Suprapubic skin (tissue), 4 donors: ENCODE measurements at regions not wholly inside any gene's neighbourhood (a gene's known extent, or its start where the extent isn't known, plus 50 kb on each side); places are given as distances from the start of the nearest gene placed in this dataset.

Experiments
- DNase-seq, 2 donors: peaks; one replicate each; pipeline ENCODE4 v3.0.0-alpha.2; 2019; ENCODE audit warnings: low spot score in 2 of 2
- H3K27ac ChIP-seq: fragments of 200-600 bp; sonication (generic); one replicate; pipeline ENCODE4 v1.5.1; 2019
- H3K27me3 ChIP-seq: fragments of 200-600 bp; sonication (generic); one replicate; pipeline ENCODE4 v1.5.1; 2019
- H3K36me3 ChIP-seq: fragments of 200-600 bp; sonication (generic); one replicate; pipeline ENCODE4 v1.5.1; 2019
- H3K4me1 ChIP-seq: fragments of 200-600 bp; sonication (generic); one replicate; pipeline ENCODE4 v1.5.1; 2019
- H3K4me3 ChIP-seq: fragments of 200-600 bp; sonication (generic); one replicate; pipeline ENCODE4 v1.5.1; 2019; ENCODE audit warnings: mild to moderate bottlenecking
- H3K9me3 ChIP-seq: fragments of 200-600 bp; sonication (generic); one replicate; pipeline ENCODE4 v1.5.1; 2019
- CTCF ChIP-seq, 2 donors: fragments of 200-600 bp in 1 of 2; fragments of 450-650 bp in 1 of 2; sonication (generic) in 1 of 2; IDR thresholded peaks; one replicate each; pipeline ENCODE4 v1.5.1; 2016 to 2019; ENCODE audit warnings: antibody characterized with exemption in 2 of 2, mild to moderate bottlenecking in 1 of 2, moderate library complexity in 1 of 2
- EP300 ChIP-seq: sonication (generic); formaldehyde crosslinking; IDR thresholded peaks from one replicate; pipeline ENCODE4 v1.6.1; 2017; ENCODE audit warnings: antibody characterized with exemption
- POLR2A ChIP-seq, 2 donors: fragments of 450-650 bp; IDR thresholded peaks; one replicate each; pipeline ENCODE4 v1.6.1; 2017; ENCODE audit warnings: antibody characterized with exemption in 2 of 2, mild to moderate bottlenecking in 2 of 2, moderate library complexity in 2 of 2
- POLR2AphosphoS5 ChIP-seq, 3 donors: sonication (generic); formaldehyde crosslinking; IDR thresholded peaks; one replicate each; pipeline ENCODE4 v1.6.1; 2017; ENCODE audit warnings: antibody characterized with exemption in 3 of 3
- WGBS: methylation state at CpG from one replicate; pipeline ENCODE4 v1.1.5; 2018; 5-methylcytosine and 5-hydroxymethylcytosine counted together

- WGBS, result 72% methylated on average over 3 of the region's 3 CpGs
- Histone ChIP-seq H3K4me1 (no peaks in the 10 kb centered on the region), H3K36me3 (no peaks in the 10 kb centered on the region), H3K27ac (no peak overlapping the region), H3K27me3 (no peaks in the 10 kb centered on the region), H3K4me3 (no peak overlapping the region), H3K9me3 (peaks cover 13% of the 10 kb centered on the region)
- TF ChIP-seq EP300, result no peak
- no peak for TF ChIP-seq POLR2AphosphoS5 (IDR thresholded peaks at IDR 0.05)
- TF ChIP-seq POLR2A (IDR thresholded peaks at IDR 0.05), result no peak
- TF ChIP-seq CTCF (IDR thresholded peaks at IDR 0.05), result no peak
- DNase-seq, result no peak
These were observed 955.4 kb upstream of the ADGRB3 start for GRCh38 chr6:67679566-67680296.

GRCh38 chr6:67676892-67677291 is 958.2 kb upstream of the ADGRB3 start:
- Histone ChIP-seq H3K27me3 (no peaks in the 10 kb centered on the region), H3K27ac (no peak overlapping the region), H3K9me3 (peaks cover 20% of the 10 kb centered on the region), H3K4me3 (no peak overlapping the region), H3K4me1 (no peaks in the 10 kb centered on the region), H3K36me3 (no peaks in the 10 kb centered on the region)
- TF ChIP-seq POLR2A (IDR thresholded peaks at IDR 0.05), result no peak
- TF ChIP-seq POLR2AphosphoS5 (IDR thresholded peaks at IDR 0.05), result no peak
- TF ChIP-seq CTCF (IDR thresholded peaks at IDR 0.05), result no peak
- no peak for TF ChIP-seq EP300
- WGBS, result 87% methylated on average over 1 of the region's 1 CpG
- DNase-seq, result no peak

GRCh38 chr6:67667637-67668422 is 967.3 kb upstream of the ADGRB3 start:
- Histone ChIP-seq H3K4me3 (no peak overlapping the region), H3K4me1 (no peaks in the 10 kb centered on the region), H3K27me3 (no peaks in the 10 kb centered on the region), H3K27ac (no peak overlapping the region), H3K36me3 (no peaks in the 10 kb centered on the region), H3K9me3 (peaks cover 3% of the 10 kb centered on the region)
- TF ChIP-seq EP300, result no peak
- no peak for TF ChIP-seq CTCF (IDR thresholded peaks at IDR 0.05)
- no peak for TF ChIP-seq POLR2AphosphoS5 (IDR thresholded peaks at IDR 0.05)
- no peak for TF ChIP-seq POLR2A (IDR thresholded peaks at IDR 0.05)
- DNase-seq, result no peak
- 50% methylated on average over 2 of the region's 2 CpGs for WGBS

GRCh38 chr6:67666177-67666964 is 968.7 kb upstream of the ADGRB3 start:
- 59% methylated on average over 4 of the region's 4 CpGs for WGBS

More at GRCh38 chr6:67666177-67666964, 968.7 kb upstream of the ADGRB3 start:
- TF ChIP-seq CTCF (IDR thresholded peaks at IDR 0.05), result no peak
- TF ChIP-seq POLR2AphosphoS5 (IDR thresholded peaks at IDR 0.05), result no peak
- no peak for TF ChIP-seq POLR2A (IDR thresholded peaks at IDR 0.05)
- no peak for TF ChIP-seq EP300
- Histone ChIP-seq H3K27me3 (no peaks in the 10 kb centered on the region), H3K36me3 (no peaks in the 10 kb centered on the region), H3K4me1 (no peaks in the 10 kb centered on the region), H3K9me3 (peaks cover 3% of the 10 kb centered on the region), H3K4me3 (no peak overlapping the region), H3K27ac (no peak overlapping the region)
- no peak for DNase-seq
